Suppressor macrophage (primary cell): ENCODE measurements at regions not wholly inside any gene's neighbourhood (a gene's known extent, or its start where the extent isn't known, plus 50 kb on each side); places are given as distances from the start of the nearest gene placed in this dataset.

ENCODE experiments used
- DNase-seq, 4 experiments: peaks; one replicate each; pipeline ENCODE4 v3.0.0-alpha.2; 2020 to 2022

GRCh38 chr21:43302062-43302700 is 124.8 kb downstream of the SIK1 start:
- no peak for DNase-seq

GRCh38 chr21:43301409-43302061 is 125.4 kb downstream of the SIK1 start:
- no peak for DNase-seq

- DNase-seq: no peak
Observed at GRCh38 chr21:43300496-43301408, 126.2 kb downstream of the SIK1 start.

GRCh38 chr21:43299441-43300277 is 127.3 kb downstream of the SIK1 start:
- DNase-seq: no peak

GRCh38 chr21:43298546-43299440 is 128.1 kb downstream of the SIK1 start:
- no peak for DNase-seq

- no peak for DNase-seq
Observed at GRCh38 chr21:43297989-43298388, 128.9 kb downstream of the SIK1 start.

GRCh38 chr21:43297391-43297981 is 128.7 kb downstream of the CRYAA start:
- no peak for DNase-seq

- DNase-seq: no peak
Observed at GRCh38 chr21:43295066-43295958, 126.5 kb downstream of the CRYAA start.

GRCh38 chr21:43294194-43294902 is 125.5 kb downstream of the CRYAA start:
- DNase-seq: no peak

- no peak for DNase-seq
Observed at GRCh38 chr21:43292866-43293142, 124.0 kb downstream of the CRYAA start.

- no peak for DNase-seq
Observed at GRCh38 chr21:43292041-43292865, 123.4 kb downstream of the CRYAA start.

- DNase-seq: no peak
Observed at GRCh38 chr21:43291347-43291950, 122.6 kb downstream of the CRYAA start.

- DNase-seq: no peak
Observed at GRCh38 chr21:43290421-43291346, 121.9 kb downstream of the CRYAA start.

GRCh38 chr21:43289966-43290365 is 121.2 kb downstream of the CRYAA start:
- no peak for DNase-seq

- no peak for DNase-seq
Observed at GRCh38 chr21:43289442-43289841, 120.6 kb downstream of the CRYAA start.

- DNase-seq: no peak
Observed at GRCh38 chr21:43287795-43288755, 119.3 kb downstream of the CRYAA start.
